ENCODE measurements at regions not wholly inside any gene's neighbourhood (a gene's known extent, or its start where the extent isn't known, plus 50 kb on each side); places are given as distances from the start of the nearest gene placed in this dataset.

GRCh38 chr2:14234911-14235310 is 397.6 kb upstream of the LRATD1 start:
- Mint-ChIP-seq H3K36me3 (peaks cover 8% of the 10 kb centered on the region), H3K4me1 (peaks cover 52% of the 10 kb centered on the region), H3K27ac (no peak overlapping the region), H3K4me3 (no peak overlapping the region), H3K9me3 (peaks cover 4% of the 10 kb centered on the region), H3K27me3 (ENCODE audit: low read depth) (peaks cover 46% of the 10 kb centered on the region)
- CTCF ChIA-PET: no interaction called here
- no peak for TF ChIP-seq FOXJ3 (CRISPR knock-in tag; IDR thresholded peaks at IDR 0.05; ENCODE audit: borderline replicate concordance)
- TF ChIP-seq MLX (CRISPR knock-in tag; IDR thresholded peaks at IDR 0.05): no peak
- TF ChIP-seq GRHL2 (CRISPR knock-in tag; IDR thresholded peaks at IDR 0.05; ENCODE audit: insufficient replicate concordance, severe bottlenecking): no peak
- no peak for TF ChIP-seq ZNF396 (CRISPR knock-in tag; IDR thresholded peaks at IDR 0.05; ENCODE audit: borderline replicate concordance)
- no peak for TF ChIP-seq MYBL2 (CRISPR knock-in tag; IDR thresholded peaks at IDR 0.05)
- TF ChIP-seq FOXK1 (CRISPR knock-in tag; IDR thresholded peaks at IDR 0.05): no peak
- TF ChIP-seq OVOL2 (CRISPR knock-in tag; IDR thresholded peaks at IDR 0.05; ENCODE audit: borderline replicate concordance): no peak
- POLR2A ChIA-PET: no interaction called here
- no peak for DNase-seq (ENCODE audit: low spot score)
- no peak for ATAC-seq

GRCh38 chr2:14235667-14236066 is 396.9 kb upstream of the LRATD1 start:
- no peaks in the 10 kb centered on the region; the same call in 1 of the 2 replicates for H3K9me3 Mint-ChIP-seq
- H3K4me1 Mint-ChIP-seq: peaks cover 49% of the 10 kb centered on the region
- no peak overlapping the region for H3K4me3 Mint-ChIP-seq
- peaks cover 42% of the 10 kb centered on the region for H3K27me3 Mint-ChIP-seq (ENCODE audit: low read depth)
- ATAC-seq (no peak), DNase-seq (ENCODE audit: low spot score) (no peak)
- no peak overlapping the region for H3K27ac Mint-ChIP-seq
- POLR2A ChIA-PET: no interaction called here
- H3K36me3 Mint-ChIP-seq: 0 out of 2 replicates have a peak, but pooled peaks cover under 1% of the 10 kb centered on the region
- CTCF ChIA-PET: no interaction called here
- TF ChIP-seq IRF1 (CRISPR knock-in tag; IDR thresholded peaks at IDR 0.05) (no peak), PRRX2 (CRISPR knock-in tag; IDR thresholded peaks at IDR 0.05) (no peak), E2F1 (CRISPR knock-in tag; IDR thresholded peaks at IDR 0.05) (no peak), TEAD1 (CRISPR knock-in tag; IDR thresholded peaks at IDR 0.05) (no peak), FOXP4 (CRISPR knock-in tag; IDR thresholded peaks at IDR 0.05) (no peak), ZNF317 (CRISPR knock-in tag; IDR thresholded peaks at IDR 0.05; ENCODE audit: borderline replicate concordance, low read depth) (no peak), FOXP1 (CRISPR knock-in tag; IDR thresholded peaks at IDR 0.05; ENCODE audit: borderline replicate concordance) (no peak), ZNF138 (CRISPR knock-in tag; conservative IDR thresholded peaks at IDR 0.05) (no peak), AR (CRISPR knock-in tag; IDR thresholded peaks at IDR 0.05) (no peak), JAZF1 (CRISPR knock-in tag; IDR thresholded peaks at IDR 0.05) (no peak), ZSCAN18 (CRISPR knock-in tag; IDR thresholded peaks at IDR 0.05) (no peak), CREB1 (CRISPR knock-in tag; IDR thresholded peaks at IDR 0.05) (no peak), IRF2 (CRISPR knock-in tag; IDR thresholded peaks at IDR 0.05; ENCODE audit: borderline replicate concordance, low read depth) (no peak), PRDM15 (CRISPR knock-in tag; IDR thresholded peaks at IDR 0.05) (no peak), TEAD4 (CRISPR knock-in tag; IDR thresholded peaks at IDR 0.05) (no peak)

Measured in WTC11 (cell line).